NCI-H2029 (cell line): ENCODE measurements at regions not wholly inside any gene's neighbourhood (a gene's known extent, or its start where the extent isn't known, plus 50 kb on each side); places are given as distances from the start of the nearest gene placed in this dataset.
"Not testable (repeated sequence)": the region's sequence is repeated elsewhere in the genome, so short reads cannot be mapped to it uniquely, and the experiment has no call there.

Source experiments
- DNase-seq: peaks from one replicate; lab custom pipeline; 2025; lab: John Stamatoyannopoulos, UW

- DNase-seq, result no peak
Observed at GRCh38 chr4:181119186-181119585, 1124.0 kb upstream of the TENM3 start.

- DNase-seq, result no peak
Observed at GRCh38 chr4:181121733-181122132, 1121.5 kb upstream of the TENM3 start.

- no peak for DNase-seq
Observed at GRCh38 chr4:181127171-181127570, 1116.0 kb upstream of the TENM3 start.

- DNase-seq, result not testable (repeated sequence)
Observed at GRCh38 chr4:181130317-181130716, 1112.9 kb upstream of the TENM3 start.

- DNase-seq, result no peak
Observed at GRCh38 chr4:181137351-181137750, 1105.9 kb upstream of the TENM3 start.

GRCh38 chr4:181138116-181138515 is 1105.1 kb upstream of the TENM3 start:
- no peak for DNase-seq

GRCh38 chr4:181140037-181140603 is 1103.1 kb upstream of the TENM3 start:
- DNase-seq, result no peak

- DNase-seq, result peak; percentile 45
Observed at GRCh38 chr4:181143250-181143854, 1099.8 kb upstream of the TENM3 start.

- DNase-seq, result no peak
Observed at GRCh38 chr4:181146051-181146450, 1097.2 kb upstream of the TENM3 start.

GRCh38 chr4:181147416-181147951 is 1095.7 kb upstream of the TENM3 start:
- no peak for DNase-seq

GRCh38 chr4:181148470-181148869 is 1094.7 kb upstream of the TENM3 start:
- DNase-seq, result no peak

GRCh38 chr4:181150191-181150590 is 1093.0 kb upstream of the TENM3 start:
- peak; percentile 58 for DNase-seq

GRCh38 chr4:181151856-181152255 is 1091.3 kb upstream of the TENM3 start:
- no peak for DNase-seq

- DNase-seq, result no peak
Observed at GRCh38 chr4:181157647-181158046, 1085.6 kb upstream of the TENM3 start.

- DNase-seq, result no peak
Observed at GRCh38 chr4:181158971-181159370, 1084.2 kb upstream of the TENM3 start.

- no peak for DNase-seq
Observed at GRCh38 chr4:181161669-181162068, 1081.5 kb upstream of the TENM3 start.

- no peak for DNase-seq
Observed at GRCh38 chr4:181162266-181162665, 1080.9 kb upstream of the TENM3 start.

GRCh38 chr4:181162676-181163075 is 1080.5 kb upstream of the TENM3 start:
- no peak for DNase-seq

GRCh38 chr4:181166742-181167399 is 1076.3 kb upstream of the TENM3 start:
- no peak for DNase-seq

GRCh38 chr4:181168011-181168805 is 1075.0 kb upstream of the TENM3 start:
- DNase-seq, result no peak

GRCh38 chr4:181173046-181173445 is 1070.2 kb upstream of the TENM3 start:
- no peak for DNase-seq

- no peak for DNase-seq
Observed at GRCh38 chr4:181176306-181176705, 1066.9 kb upstream of the TENM3 start.

- no peak for DNase-seq
Observed at GRCh38 chr4:181181331-181181730, 1061.9 kb upstream of the TENM3 start.
